CD4-positive, alpha-beta T cell (primary cell): ENCODE measurements at regions not wholly inside any gene's neighbourhood (a gene's known extent, or its start where the extent isn't known, plus 50 kb on each side); places are given as distances from the start of the nearest gene placed in this dataset.

ENCODE experiments used
- ATAC-seq: fragments of 200-7000 bp; cut with Tn5 transposase; one replicate; pipeline ENCODE4 v1.10.0; 2022; ENCODE audit warnings: mild to moderate bottlenecking; ENCODE audit not compliant: poor library complexity
- CTCF ChIA-PET: fragments of 350-600 bp; sonication (Branson Sonifier 250); formaldehyde crosslinking; loops from one replicate; lab custom pipeline; 2021; ENCODE audit warnings: antibody characterized with exemption, inconsistent platforms; lab: Charles Lee
- POLR2A ChIA-PET: fragments of 350-600 bp; sonication (Branson Sonifier 250); formaldehyde crosslinking; loops from one replicate; lab custom pipeline; 2021; ENCODE audit warnings: antibody characterized with exemption, inconsistent platforms; lab: Charles Lee
- DNase-seq, 14 experiments: peaks; one replicate each; pipeline ENCODE4 v3.0.0-alpha.2; 2013 to 2020; ENCODE audit warnings: mixed read lengths in 2 of 14
- H3K27ac ChIP-seq, 2 donors: one replicate each; pipeline versions ENCODE4 v1.5.1 to v1.7.0; 2013; ENCODE audit warnings: low read length in 2 of 2, low read depth in 1 of 2, mild to moderate bottlenecking in 1 of 2
- H3K27me3 ChIP-seq, 2 experiments: 1 replicate in 1 of 2; 2 replicates in 1 of 2; pipeline versions ENCODE4 v1.6.1 to v1.7.0; 2013; ENCODE audit warnings: low read length in 2 of 2, control low read depth in 1 of 2, mild to moderate bottlenecking in 1 of 2, moderate library complexity in 1 of 2; ENCODE audit not compliant: insufficient read depth in 2 of 2, control insufficient read depth in 1 of 2
- H3K36me3 ChIP-seq: one replicate; pipeline ENCODE4 v1.6.1; 2013; ENCODE audit warnings: low read length, control low read depth; ENCODE audit not compliant: insufficient read depth
- H3K4me1 ChIP-seq: one replicate; pipeline ENCODE4 v1.6.1; 2013; ENCODE audit warnings: low read length, control low read depth; ENCODE audit not compliant: insufficient read depth
- H3K4me3 ChIP-seq: one replicate; pipeline ENCODE4 v1.5.1; 2013; ENCODE audit warnings: mild to moderate bottlenecking, low read length, moderate library complexity
- H3K9me3 ChIP-seq, 2 experiments: 1 replicate in 1 of 2; 2 replicates in 1 of 2; pipeline versions ENCODE4 v1.6.1 to v1.7.0; 2013; ENCODE audit warnings: low read length in 2 of 2, mild to moderate bottlenecking in 2 of 2, control low read depth in 1 of 2, moderate library complexity in 1 of 2; ENCODE audit not compliant: control insufficient read depth in 1 of 2, insufficient read depth in 1 of 2
- H3K27ac Mint-ChIP-seq: one replicate; pipeline ENCODE4 v1.8.0; 2020; ENCODE audit warnings: mixed read lengths
- H3K27me3 Mint-ChIP-seq: one replicate; pipeline ENCODE4 v1.8.0; 2021; ENCODE audit warnings: mixed read lengths
- H3K36me3 Mint-ChIP-seq: one replicate; pipeline ENCODE4 v1.8.0; 2021; ENCODE audit warnings: low read depth, mixed read lengths
- H3K4me1 Mint-ChIP-seq: one replicate; pipeline ENCODE4 v1.8.0; 2021; ENCODE audit warnings: low read depth, mixed read lengths
- H3K4me3 Mint-ChIP-seq: one replicate; pipeline ENCODE4 v1.8.0; 2020; ENCODE audit warnings: mild to moderate bottlenecking, mixed read lengths
- H3K9me3 Mint-ChIP-seq: one replicate; pipeline ENCODE4 v1.8.0; 2020; ENCODE audit warnings: mixed read lengths
- CTCF ChIP-seq: fragments of 200-600 bp; IDR thresholded peaks from one replicate; pipeline ENCODE4 v1.8.0; 2022; ENCODE audit warnings: antibody characterized with exemption, mild to moderate bottlenecking
- intact Hi-C, 2 experiments: fragments of 100-400 bp; cut with DNase I in 1 of 2; cut with micrococcal nuclease in 1 of 2; formaldehyde crosslinking; loops; one replicate each; pipeline versions ENCODE4 v1.15.1 to v1.9.0; 2023 to 2025; cut with DNase I, micrococcal nuclease

GRCh38 chr9:22379272-22379671, 67.4 kb upstream of the DMRTA1 start:
- no peak overlapping the region for H3K27ac ChIP-seq
- H3K9me3 Mint-ChIP-seq = no peaks in the 10 kb centered on the region
- H3K27me3 Mint-ChIP-seq = no peaks in the 10 kb centered on the region
- H3K4me3 ChIP-seq = no peak overlapping the region
- H3K4me1 Mint-ChIP-seq = no peaks in the 10 kb centered on the region
- TF ChIP-seq CTCF = no peak
- H3K4me3 Mint-ChIP-seq = no peak overlapping the region
- POLR2A ChIA-PET = no interaction called here
- H3K27me3 ChIP-seq = no peaks in the 10 kb centered on the region
- no peaks in the 10 kb centered on the region for H3K36me3 ChIP-seq
- no peak for DNase-seq
- H3K36me3 Mint-ChIP-seq = no peaks in the 10 kb centered on the region
- no peak for ATAC-seq
- CTCF ChIA-PET = no interaction called here
- H3K4me1 ChIP-seq = no peaks in the 10 kb centered on the region
- H3K9me3 ChIP-seq = peaks cover 0 to 4% of the 10 kb centered on the region in 2 experiments
- intact Hi-C loops = no loop called here
- no peak overlapping the region for H3K27ac Mint-ChIP-seq

GRCh38 chr9:22381170-22381569, 65.5 kb upstream of the DMRTA1 start:
- POLR2A ChIA-PET = no interaction called here
- intact Hi-C loops = no loop called here
- no peaks in the 10 kb centered on the region for H3K27me3 Mint-ChIP-seq
- DNase-seq (no peak), ATAC-seq (no peak)
- CTCF ChIA-PET = no interaction called here
- peaks cover 3% of the 10 kb centered on the region for H3K9me3 Mint-ChIP-seq
- Histone ChIP-seq H3K27ac (no peak overlapping the region), H3K27me3 (no peaks in the 10 kb centered on the region), H3K4me1 (no peaks in the 10 kb centered on the region), H3K9me3 (peaks cover 0 to 4% of the 10 kb centered on the region in 2 experiments), H3K4me3 (no peak overlapping the region), H3K36me3 (no peaks in the 10 kb centered on the region)
- no peaks in the 10 kb centered on the region for H3K36me3 Mint-ChIP-seq
- H3K4me1 Mint-ChIP-seq = no peaks in the 10 kb centered on the region
- H3K4me3 Mint-ChIP-seq = no peak overlapping the region
- H3K27ac Mint-ChIP-seq = no peak overlapping the region
- no peak for TF ChIP-seq CTCF

- CTCF ChIA-PET = no interaction called here
- no peak for ATAC-seq
- H3K36me3 Mint-ChIP-seq = no peaks in the 10 kb centered on the region
These were observed 64.3 kb upstream of the DMRTA1 start for GRCh38 chr9:22382331-22382730.

More at GRCh38 chr9:22382331-22382730, 64.3 kb upstream of the DMRTA1 start:
- Histone ChIP-seq H3K9me3 (peaks cover 0 to 4% of the 10 kb centered on the region in 2 experiments), H3K27me3 (no peaks in the 10 kb centered on the region), H3K36me3 (no peaks in the 10 kb centered on the region), H3K4me1 (no peaks in the 10 kb centered on the region), H3K4me3 (no peak overlapping the region), H3K27ac (no peak overlapping the region)
- Mint-ChIP-seq H3K4me1 (no peaks in the 10 kb centered on the region), H3K9me3 (peaks cover 3% of the 10 kb centered on the region), H3K4me3 (no peak overlapping the region), H3K27me3 (no peaks in the 10 kb centered on the region), H3K27ac (no peak overlapping the region)
- DNase-seq = no peak
- POLR2A ChIA-PET = no interaction called here
- intact Hi-C loops = no loop called here
- no peak for TF ChIP-seq CTCF
